DND-41 (cell line): ENCODE measurements at regions not wholly inside any gene's neighbourhood (a gene's known extent, or its start where the extent isn't known, plus 50 kb on each side); places are given as distances from the start of the nearest gene placed in this dataset.

Experiments
- ATAC-seq: fragments of 200-7000 bp; cut with Tn5 transposase; 3 replicates; pipeline ENCODE4 v1.9.1; 2021; ENCODE audit warnings: low read depth; ENCODE audit not compliant: insufficient read depth
- DNase-seq: peaks from one replicate; pipeline ENCODE4 v3.0.0-alpha.2; 2020
- H2AFZ ChIP-seq: 2 replicates; pipeline ENCODE4 v1.6.0; 2012; ENCODE audit warnings: low read depth, low read length
- H3K27ac ChIP-seq: 2 replicates; pipeline ENCODE4 v1.5.1; 2012; ENCODE audit warnings: low read length, inconsistent platforms
- H3K27me3 ChIP-seq: fragments of 200-600 bp; sonication (generic); 2 replicates; pipeline ENCODE4 v1.6.0; 2012; ENCODE audit warnings: low read length, mild to moderate bottlenecking, inconsistent platforms; ENCODE audit not compliant: insufficient read depth, poor library complexity
- H3K36me3 ChIP-seq: 2 replicates; pipeline ENCODE4 v1.5.1; 2012; ENCODE audit warnings: low read length, inconsistent platforms; ENCODE audit not compliant: insufficient read depth
- H3K4me1 ChIP-seq: 2 replicates; pipeline ENCODE4 v1.5.1; 2012; ENCODE audit warnings: mild to moderate bottlenecking, low read length; ENCODE audit not compliant: insufficient read depth
- H3K4me2 ChIP-seq: 2 replicates; pipeline ENCODE4 v1.6.0; 2012; ENCODE audit warnings: mild to moderate bottlenecking, moderate library complexity, low read length, inconsistent platforms; ENCODE audit not compliant: insufficient read depth
- H3K4me3 ChIP-seq, 2 experiments: fragments of 200-600 bp in 1 of 2; shearing (Covaris generic) in 1 of 2; 2 replicates each; pipeline ENCODE4 v1.5.1; 2012 to 2016; ENCODE audit warnings: inconsistent platforms in 2 of 2, low read length in 2 of 2, mild to moderate bottlenecking in 2 of 2, low read depth in 1 of 2, moderate library complexity in 1 of 2
- H3K79me2 ChIP-seq: 2 replicates; pipeline ENCODE4 v1.6.0; 2012; ENCODE audit warnings: low read length, inconsistent platforms; ENCODE audit not compliant: insufficient read depth
- H3K9ac ChIP-seq: 2 replicates; pipeline ENCODE4 v1.6.0; 2012; ENCODE audit warnings: low read depth, mild to moderate bottlenecking, inconsistent platforms, low read length, moderate library complexity
- H3K9me3 ChIP-seq: 2 replicates; pipeline ENCODE4 v1.5.1; 2012; ENCODE audit warnings: low read length, moderate library complexity, mild to moderate bottlenecking, inconsistent platforms; ENCODE audit not compliant: insufficient read depth, severe bottlenecking
- H4K20me1 ChIP-seq: 2 replicates; pipeline ENCODE4 v1.6.0; 2012; ENCODE audit warnings: low read length; ENCODE audit not compliant: insufficient read depth
- CTCF ChIP-seq: IDR thresholded peaks from 2 replicates; pipeline ENCODE4 v1.5.1; 2012; ENCODE audit warnings: borderline replicate concordance, low read length, moderate library complexity, mild to moderate bottlenecking; ENCODE audit not compliant: poor library complexity, severe bottlenecking; ENCODE audit errors: extremely low read depth
- EZH2 ChIP-seq: IDR thresholded peaks from 3 replicates; pipeline ENCODE4 v1.6.1; 2012; ENCODE audit warnings: borderline replicate concordance, low read depth, mild to moderate bottlenecking, moderate library complexity, low read length, inconsistent platforms; ENCODE audit not compliant: severe bottlenecking

DNA sequence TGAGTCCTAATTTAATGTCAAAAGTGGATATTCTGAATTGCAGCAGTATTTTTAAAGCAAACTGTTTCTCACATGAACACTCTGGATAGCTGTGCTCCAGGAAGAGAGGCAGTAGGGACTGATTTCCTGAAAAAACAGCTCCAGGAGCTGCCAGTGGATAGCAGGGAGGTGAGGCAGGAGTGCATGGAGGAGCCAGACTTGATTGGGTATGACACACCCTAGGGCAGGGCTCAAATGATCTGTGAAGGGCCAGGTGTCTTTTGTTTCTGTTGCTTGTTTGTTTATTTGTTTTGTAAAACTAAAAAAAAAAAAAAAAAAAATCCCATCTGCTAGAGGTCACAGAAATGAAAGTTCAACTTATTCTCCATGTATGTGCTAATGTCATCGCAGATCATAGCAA lies 83.4 kb downstream of the ADRB2 start:
- Histone ChIP-seq H3K27me3 (no peaks in the 10 kb centered on the region), H4K20me1 (no peaks in the 10 kb centered on the region), H3K27ac (no peak overlapping the region), H3K4me2 (no peak overlapping the region), H3K9ac (no peak overlapping the region), H3K36me3 (no peaks in the 10 kb centered on the region), H3K4me1 (no peaks in the 10 kb centered on the region), H3K4me3 (no peak overlapping the region), H2AFZ (no peak overlapping the region), H3K9me3 (no peaks in the 10 kb centered on the region), H3K79me2 (no peaks in the 10 kb centered on the region)
- no peak for DNase-seq
- no peak for ATAC-seq
- TF ChIP-seq EZH2 (no peak), CTCF (no peak)

DNA sequence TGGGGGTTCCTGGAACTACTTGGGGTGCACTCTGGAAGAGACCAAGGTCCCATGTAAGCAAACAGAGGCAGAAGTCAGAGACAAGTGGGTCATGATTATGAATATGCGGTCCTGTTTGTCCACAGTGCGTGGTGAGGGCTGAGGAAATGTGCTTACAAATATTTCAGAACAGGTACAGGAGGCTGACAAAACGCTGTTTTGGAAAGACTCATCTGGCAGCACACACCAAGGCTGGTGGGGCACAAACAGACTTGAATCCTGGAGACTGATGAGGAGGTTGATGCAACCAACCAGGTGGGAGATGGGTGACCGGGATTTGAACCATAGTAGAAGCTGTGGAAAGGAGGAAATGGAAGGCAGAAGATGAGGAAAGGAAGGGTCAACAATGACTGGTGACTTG lies 83.8 kb downstream of the ADRB2 start:
- H4K20me1 ChIP-seq, result no peaks in the 10 kb centered on the region
- no peak overlapping the region for H3K4me3 ChIP-seq
- no peaks in the 10 kb centered on the region for H3K27me3 ChIP-seq
- H3K4me1 ChIP-seq, result no peaks in the 10 kb centered on the region
- H3K27ac ChIP-seq, result no peak overlapping the region
- H3K4me2 ChIP-seq, result no peak overlapping the region
- no peak for DNase-seq
- TF ChIP-seq EZH2 (no peak), CTCF (no peak)
- no peak overlapping the region for H3K9ac ChIP-seq
- H3K9me3 ChIP-seq, result no peaks in the 10 kb centered on the region
- ATAC-seq, result no peak
- H3K36me3 ChIP-seq, result no peaks in the 10 kb centered on the region
- no peaks in the 10 kb centered on the region for H3K79me2 ChIP-seq
- H2AFZ ChIP-seq, result no peak overlapping the region

DNA sequence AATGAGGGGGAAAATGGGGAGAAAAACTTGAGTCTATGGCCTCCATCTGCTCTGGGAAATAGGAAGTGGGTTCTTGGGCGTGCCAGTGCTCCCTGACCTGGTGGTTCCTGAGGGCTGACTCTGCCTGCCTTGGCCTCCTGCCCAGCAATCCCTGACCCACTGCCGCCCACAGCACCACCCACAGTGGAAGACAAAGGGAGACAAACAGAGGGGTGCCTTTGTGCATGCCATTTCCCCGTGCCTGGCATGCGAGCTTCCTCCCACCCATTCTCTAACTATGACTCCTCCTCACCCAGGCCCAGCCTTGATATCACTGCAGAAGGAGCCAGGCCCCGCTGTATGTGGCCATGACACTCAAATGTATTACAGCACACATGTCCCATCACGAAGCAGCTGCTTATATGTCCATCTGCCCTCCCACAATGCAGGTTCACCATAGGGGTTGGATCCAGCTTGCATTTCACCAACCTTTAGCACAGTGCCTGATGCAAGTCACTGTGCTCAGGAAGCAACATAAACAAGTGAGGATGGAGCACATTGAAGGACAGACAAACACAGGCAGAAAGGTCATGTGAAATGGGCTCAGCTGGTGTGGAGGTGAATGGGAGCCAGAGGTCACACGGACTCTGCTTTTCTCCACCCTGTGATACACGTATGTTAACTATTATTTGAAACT lies 84.4 kb downstream of the ADRB2 start:
- Histone ChIP-seq H3K79me2 (no peaks in the 10 kb centered on the region), H2AFZ (no peak overlapping the region), H3K9me3 (no peaks in the 10 kb centered on the region), H3K36me3 (no peaks in the 10 kb centered on the region), H3K27me3 (no peaks in the 10 kb centered on the region), H3K27ac (no peak overlapping the region), H3K4me3 (no peak overlapping the region), H3K4me1 (no peaks in the 10 kb centered on the region), H3K9ac (no peak overlapping the region), H4K20me1 (no peaks in the 10 kb centered on the region), H3K4me2 (no peak overlapping the region)
- ATAC-seq (no peak), DNase-seq (no peak)
- TF ChIP-seq EZH2 (no peak), CTCF (no peak)
